Stimulated activated naive CD4-positive, alpha-beta T cell treated with Interleukin-2 at 50 U/mL for 16 hours (primary cell): ENCODE measurements at regions not wholly inside any gene's neighbourhood (a gene's known extent, or its start where the extent isn't known, plus 50 kb on each side); places are given as distances from the start of the nearest gene placed in this dataset.

Source experiments
- DNase-seq: peaks from one replicate; lab custom pipeline; 2025; lab: John Stamatoyannopoulos, UW

- no peak for DNase-seq
Measured at GRCh38 chr6:163834226-163834970, 419.9 kb downstream of the QKI start.

GRCh38 chr6:163831736-163832135 lies 417.2 kb downstream of the QKI start:
- DNase-seq: no peak

GRCh38 chr6:163830641-163831040 lies 416.1 kb downstream of the QKI start:
- DNase-seq: no peak

GRCh38 chr6:163828038-163828795 lies 413.7 kb downstream of the QKI start:
- no peak for DNase-seq

GRCh38 chr6:163827143-163827542 lies 412.6 kb downstream of the QKI start:
- no peak for DNase-seq

- no peak for DNase-seq
Measured at GRCh38 chr6:163826629-163827028, 412.1 kb downstream of the QKI start.

- no peak for DNase-seq
Measured at GRCh38 chr6:163825033-163825432, 410.5 kb downstream of the QKI start.

GRCh38 chr6:163823577-163823976 lies 409.1 kb downstream of the QKI start:
- DNase-seq: no peak

- no peak for DNase-seq
Measured at GRCh38 chr6:163820745-163821458, 406.4 kb downstream of the QKI start.

- DNase-seq: no peak
Measured at GRCh38 chr6:163820171-163820570, 405.7 kb downstream of the QKI start.

- DNase-seq: no peak
Measured at GRCh38 chr6:163818719-163819118, 404.2 kb downstream of the QKI start.

- DNase-seq: no peak
Measured at GRCh38 chr6:163816441-163816840, 401.9 kb downstream of the QKI start.

GRCh38 chr6:163815796-163816195 lies 401.3 kb downstream of the QKI start:
- DNase-seq: no peak

GRCh38 chr6:163814494-163815364 lies 400.2 kb downstream of the QKI start:
- DNase-seq: no peak

GRCh38 chr6:163813979-163814493 lies 399.5 kb downstream of the QKI start:
- no peak for DNase-seq

GRCh38 chr6:163811317-163811716 lies 396.8 kb downstream of the QKI start:
- DNase-seq: no peak

- DNase-seq: no peak
Measured at GRCh38 chr6:163809364-163809763, 394.8 kb downstream of the QKI start.

- DNase-seq: no peak
Measured at GRCh38 chr6:163808871-163809270, 394.4 kb downstream of the QKI start.

- DNase-seq: no peak
Measured at GRCh38 chr6:163808231-163808630, 393.7 kb downstream of the QKI start.

GRCh38 chr6:163806755-163807499 lies 392.4 kb downstream of the QKI start:
- DNase-seq: no peak

GRCh38 chr6:163804991-163805390 lies 390.5 kb downstream of the QKI start:
- DNase-seq: no peak
